ENCODE measurements at regions not wholly inside any gene's neighbourhood (a gene's known extent, or its start where the extent isn't known, plus 50 kb on each side); places are given as distances from the start of the nearest gene placed in this dataset.

DNA sequence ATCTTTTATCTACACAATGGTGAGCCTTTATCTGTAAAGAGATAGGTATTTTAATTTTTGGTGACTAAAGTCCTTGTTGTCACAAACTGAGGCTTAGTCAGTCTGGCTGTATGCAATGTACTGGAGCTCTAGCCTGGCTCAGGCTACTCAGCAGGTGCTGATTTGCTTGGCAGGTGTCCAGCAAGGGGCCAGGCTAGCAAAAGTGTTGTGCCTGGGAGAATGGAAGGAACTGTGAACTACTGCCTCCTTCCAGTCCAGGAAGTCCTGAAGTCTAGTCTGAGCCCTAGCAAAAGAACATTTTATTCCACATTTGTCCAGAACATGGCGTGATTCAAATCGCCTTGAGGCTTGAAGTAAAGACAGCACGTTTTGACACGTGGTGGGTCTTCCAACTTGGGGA, 260.5 kb downstream of the CCDC85A start:
- DNase-seq (ENCODE audit: low read depth): no peak

DNA sequence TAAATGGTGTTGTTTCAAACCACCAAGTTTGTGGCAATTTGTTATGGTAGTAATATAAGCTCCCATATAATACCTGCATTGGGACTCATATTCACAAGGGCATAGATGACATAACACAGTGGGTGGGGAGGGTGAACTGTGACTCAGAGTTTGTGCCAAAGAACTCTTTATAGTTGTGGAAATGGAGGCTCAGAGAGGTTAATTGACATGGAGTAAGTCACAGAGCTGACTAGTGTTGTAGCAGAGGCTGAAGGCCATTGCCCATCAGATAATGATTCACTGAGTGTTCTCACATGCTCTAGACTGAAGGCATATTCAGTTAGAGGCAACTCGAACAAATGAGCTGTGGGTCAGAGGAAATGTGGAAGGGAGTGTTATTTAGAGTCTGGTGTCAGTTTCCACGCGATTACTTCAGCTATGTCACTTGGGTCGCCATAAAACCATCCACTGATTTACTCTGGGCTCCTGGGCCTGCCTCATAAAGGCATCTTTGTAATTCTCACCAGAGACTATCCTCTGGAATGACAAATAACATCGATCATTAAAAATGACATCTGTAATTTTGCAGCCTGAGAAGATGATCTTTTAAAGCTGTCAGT, 264.7 kb downstream of the CCDC85A start:
- DNase-seq (ENCODE audit: low read depth): no peak

DNA sequence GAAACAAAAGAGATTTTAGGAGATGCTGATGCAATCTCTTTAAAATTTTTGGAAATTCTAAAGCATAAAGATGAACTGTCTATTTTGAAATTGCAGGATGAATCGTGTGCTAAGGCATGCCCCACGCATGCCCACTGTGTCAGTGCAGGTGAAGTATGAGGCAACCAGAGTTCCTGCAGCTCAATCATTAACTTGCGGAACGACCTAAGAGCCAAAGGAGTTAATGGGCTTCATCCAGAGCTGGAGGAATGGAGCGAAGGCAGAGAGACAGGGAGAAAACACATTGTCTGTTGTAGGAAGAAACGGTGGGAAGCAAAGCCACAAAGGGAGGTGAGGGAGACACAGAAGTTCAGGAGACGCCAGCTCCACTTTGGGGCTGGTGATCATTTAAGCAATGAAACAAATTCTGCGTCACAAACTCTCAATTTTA, 265.2 kb downstream of the CCDC85A start:
- no peak for DNase-seq (ENCODE audit: low read depth)

DNA sequence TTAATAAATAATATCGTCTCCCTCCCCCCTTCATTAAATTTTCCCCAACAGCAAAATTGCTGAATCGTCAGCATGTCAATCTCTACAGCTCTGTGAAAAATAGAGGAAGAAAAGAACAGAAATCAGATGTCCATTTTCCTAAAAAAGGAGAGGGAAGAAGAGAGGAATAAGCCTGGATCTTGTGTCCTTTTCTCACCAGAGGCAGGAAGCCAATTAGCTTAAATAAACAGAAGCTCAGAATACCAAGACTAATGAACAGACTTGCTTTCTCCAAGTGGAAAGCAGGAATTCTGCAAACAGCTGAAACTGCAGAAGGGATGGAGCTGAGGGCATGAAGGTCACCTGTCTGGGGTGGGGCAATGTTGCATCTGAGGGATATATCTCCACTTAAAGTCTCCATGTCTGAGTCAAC, 265.7 kb downstream of the CCDC85A start:
- DNase-seq (ENCODE audit: low read depth): no peak

DNA sequence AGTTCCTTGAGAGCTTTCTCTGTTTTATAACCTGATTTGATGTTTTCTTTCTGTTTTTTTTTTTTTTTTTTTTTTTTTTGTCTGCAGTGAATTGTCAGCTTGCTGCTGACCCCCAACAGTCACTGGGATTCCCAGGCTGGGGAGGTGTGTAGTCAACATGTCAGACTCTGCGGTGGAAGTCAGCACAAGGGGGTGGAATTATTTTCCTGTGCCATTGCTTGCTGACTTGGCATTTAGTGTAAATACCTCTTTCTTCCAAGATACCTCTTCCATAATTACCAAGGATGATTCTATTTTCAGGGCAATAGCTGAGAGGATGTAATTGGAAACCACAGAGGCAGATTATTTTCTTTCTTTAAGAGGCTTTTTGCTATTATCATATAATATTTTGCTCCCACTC, 266.3 kb downstream of the CCDC85A start:
- no peak for DNase-seq (ENCODE audit: low read depth)

DNA sequence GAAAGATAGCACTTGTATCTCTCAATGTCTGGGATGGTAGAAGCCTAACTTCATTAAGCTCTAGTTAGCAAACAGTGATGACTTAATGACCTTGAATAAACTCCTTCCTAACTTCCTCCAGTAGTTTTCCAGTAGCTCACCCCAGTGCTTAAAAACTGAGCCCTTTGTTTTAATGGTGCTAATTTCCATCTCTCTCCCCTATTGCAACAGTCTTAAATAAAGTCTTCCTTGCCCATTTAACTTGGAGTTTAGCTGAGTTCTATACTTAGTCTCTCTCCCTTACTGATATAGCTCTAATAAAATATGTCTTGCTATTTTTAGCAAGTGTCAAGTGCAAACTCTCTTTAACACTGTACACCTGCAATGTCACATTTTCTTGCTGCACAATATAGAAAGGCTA, 267.0 kb downstream of the CCDC85A start:
- no peak for DNase-seq (ENCODE audit: low read depth)

DNA sequence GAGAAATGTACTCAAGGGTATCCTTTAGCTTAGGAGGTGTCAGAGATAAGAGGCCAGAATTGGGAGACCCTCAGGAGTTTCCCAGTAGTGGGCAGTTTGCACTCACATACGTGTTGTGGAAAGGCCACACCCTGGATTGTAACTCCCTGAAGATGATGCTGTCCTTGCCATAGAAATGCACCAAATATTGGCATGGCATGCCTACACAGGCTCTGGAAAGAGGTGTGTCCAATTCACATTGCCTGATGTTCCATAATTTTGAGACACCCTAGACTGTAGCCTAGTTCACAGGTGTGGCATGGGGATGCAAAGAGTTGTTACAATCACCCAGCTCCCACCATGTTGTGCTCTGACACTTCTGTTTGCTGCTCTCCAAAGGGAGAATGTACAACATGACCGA, 271.9 kb downstream of the CCDC85A start:
- no peak for DNase-seq (ENCODE audit: low read depth)

DNA sequence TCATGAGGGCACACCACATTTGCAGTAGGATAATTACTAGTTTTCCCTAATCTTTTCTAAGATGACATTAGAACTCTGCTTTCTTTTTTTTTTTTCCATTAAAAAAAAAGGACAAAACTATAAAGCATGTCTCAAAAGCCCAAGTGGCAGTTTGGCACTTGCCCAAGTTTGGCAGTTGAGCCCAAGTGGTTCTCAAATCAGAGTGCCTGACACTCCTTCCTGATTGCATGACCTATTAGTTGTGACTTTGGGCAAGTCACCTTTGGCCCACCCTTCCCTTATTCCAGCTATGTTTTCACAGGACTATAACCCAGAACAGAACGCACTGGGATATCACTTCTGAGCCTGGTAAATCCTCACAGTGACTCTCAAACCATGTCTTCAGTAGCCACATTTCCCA, 273.0 kb downstream of the CCDC85A start:
- no peak for DNase-seq (ENCODE audit: low read depth)

DNA sequence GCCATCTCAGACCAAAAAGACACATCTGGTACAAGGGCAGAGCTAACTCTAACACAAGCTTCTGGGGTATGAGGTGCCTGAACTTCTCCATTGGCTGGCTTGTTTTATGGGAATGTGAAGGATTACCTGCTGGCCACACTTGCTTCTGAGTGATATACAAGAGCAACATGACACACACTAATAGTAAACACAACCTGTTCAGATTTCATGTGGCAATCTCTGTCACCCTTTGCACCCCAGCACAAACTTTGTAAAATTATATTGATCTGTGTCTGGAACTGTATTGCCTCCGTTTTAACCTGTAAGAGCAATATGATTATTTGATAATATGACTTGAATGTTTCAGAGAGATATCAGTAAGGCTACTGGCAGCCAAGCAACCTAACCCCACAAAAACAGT, 276.7 kb downstream of the CCDC85A start:
- DNase-seq (ENCODE audit: low read depth): no peak

DNA sequence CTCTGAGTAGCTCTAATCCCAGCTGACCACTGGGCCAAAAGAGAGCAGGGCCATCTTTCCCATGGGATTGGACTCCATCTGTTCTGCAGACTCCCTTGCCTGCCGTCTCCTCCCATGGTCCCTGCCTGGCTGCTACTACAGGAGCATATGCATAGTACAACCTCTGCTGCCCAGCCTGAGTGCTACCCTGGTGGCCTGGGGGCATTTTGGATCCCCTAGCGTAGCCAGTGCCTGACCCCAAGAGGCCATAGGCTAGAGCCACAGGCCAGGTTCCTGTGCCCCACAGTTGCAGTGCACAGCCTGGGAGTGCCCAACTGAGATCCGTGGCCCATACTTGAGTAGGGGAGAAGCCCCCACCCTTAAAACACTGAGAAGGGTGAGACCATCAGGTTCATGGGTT, 280.3 kb downstream of the CCDC85A start:
- no peak for DNase-seq (ENCODE audit: low read depth)

DNA sequence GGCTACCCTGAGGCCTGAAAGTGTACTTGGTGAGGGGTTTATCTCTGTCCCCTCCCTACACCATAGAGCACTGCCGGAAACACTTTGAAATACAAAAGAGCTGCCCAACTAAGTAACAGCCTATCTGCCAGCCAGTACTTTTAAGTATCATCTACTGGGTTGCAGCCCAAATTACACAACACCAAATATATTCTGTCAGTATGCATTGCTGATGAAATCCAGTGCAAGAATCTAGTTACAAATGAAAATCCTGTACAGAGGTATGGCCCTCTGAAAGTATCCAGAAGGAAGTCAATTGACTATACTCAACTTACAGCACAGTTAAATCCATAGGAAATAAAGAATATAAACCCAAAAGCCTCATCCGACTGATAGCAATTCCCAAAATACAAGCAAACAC, 280.8 kb downstream of the CCDC85A start:
- DNase-seq (ENCODE audit: low read depth): no peak

DNA sequence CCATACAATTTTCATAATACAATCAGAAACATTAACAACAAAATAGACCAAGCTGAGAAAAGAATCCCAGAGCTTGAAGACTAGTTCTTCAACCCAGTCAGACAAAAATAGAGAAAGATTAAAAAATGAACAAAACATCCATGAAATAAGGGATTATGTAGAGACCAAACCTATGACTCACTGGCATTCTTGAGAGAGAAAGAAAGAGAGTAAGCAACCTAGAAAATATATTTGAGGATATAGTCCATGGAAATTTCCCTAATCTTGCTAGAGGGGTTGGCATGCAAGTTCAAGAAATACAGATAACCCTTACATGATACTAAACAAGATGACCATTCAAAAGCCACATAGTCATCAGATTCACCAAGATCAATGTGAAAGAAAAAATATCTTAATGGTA, 281.7 kb downstream of the CCDC85A start:
- DNase-seq (ENCODE audit: low read depth): no peak

DNA sequence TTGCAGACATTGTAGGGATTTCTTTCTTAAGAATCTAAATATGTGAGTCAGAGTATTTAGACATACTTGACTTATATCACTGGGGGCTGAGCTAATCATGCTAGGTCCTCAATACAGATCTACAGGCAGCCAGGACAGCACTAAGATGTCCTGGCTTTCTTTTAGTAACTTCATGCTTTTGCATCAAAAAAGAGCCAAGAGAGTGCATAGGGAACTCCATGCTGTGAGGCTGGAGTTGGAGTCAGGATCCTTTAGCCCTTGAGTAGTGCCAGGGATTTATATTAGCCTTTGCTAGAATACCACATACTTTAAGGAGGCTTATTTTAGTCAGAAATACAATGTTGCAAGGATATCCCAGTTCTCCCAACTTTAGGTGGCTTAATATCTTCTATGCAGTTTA, 289.7 kb downstream of the CCDC85A start:
- DNase-seq (ENCODE audit: low read depth): no peak

DNA sequence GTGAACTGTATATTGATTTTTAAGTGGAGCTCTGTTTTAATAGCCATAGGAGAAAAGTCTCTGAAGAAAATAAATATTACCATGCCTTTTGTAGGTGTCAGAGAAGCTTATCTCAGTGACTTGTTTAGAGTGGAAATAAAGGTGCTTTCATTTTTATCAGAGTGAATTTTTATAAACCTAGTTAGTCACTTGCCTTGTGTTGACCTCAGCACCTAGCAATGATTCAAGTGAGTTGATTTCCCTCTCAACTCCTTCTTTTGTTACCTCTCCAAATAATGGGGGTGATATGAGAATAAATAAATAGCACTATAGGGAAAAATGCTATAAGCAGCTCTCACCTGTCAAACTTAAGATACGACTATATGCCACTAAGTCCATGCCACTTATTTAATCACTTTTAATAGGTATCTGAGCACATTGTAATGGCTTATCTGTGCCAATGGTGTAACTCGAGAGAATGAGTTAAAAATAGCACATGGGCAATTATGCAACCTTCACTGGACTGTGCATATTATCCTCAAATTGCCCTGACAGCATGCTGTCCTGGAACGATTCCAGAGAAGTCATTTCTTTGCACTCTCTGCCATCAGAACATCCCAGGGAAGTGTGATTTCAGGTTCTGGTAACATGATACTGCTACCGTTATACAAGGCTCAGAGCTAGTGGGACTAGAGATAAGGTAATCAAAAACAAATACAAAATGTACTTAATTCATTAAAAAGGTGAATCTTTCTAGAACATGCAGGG, 290.8 kb downstream of the CCDC85A start:
- DNase-seq (ENCODE audit: low read depth): no peak

DNA sequence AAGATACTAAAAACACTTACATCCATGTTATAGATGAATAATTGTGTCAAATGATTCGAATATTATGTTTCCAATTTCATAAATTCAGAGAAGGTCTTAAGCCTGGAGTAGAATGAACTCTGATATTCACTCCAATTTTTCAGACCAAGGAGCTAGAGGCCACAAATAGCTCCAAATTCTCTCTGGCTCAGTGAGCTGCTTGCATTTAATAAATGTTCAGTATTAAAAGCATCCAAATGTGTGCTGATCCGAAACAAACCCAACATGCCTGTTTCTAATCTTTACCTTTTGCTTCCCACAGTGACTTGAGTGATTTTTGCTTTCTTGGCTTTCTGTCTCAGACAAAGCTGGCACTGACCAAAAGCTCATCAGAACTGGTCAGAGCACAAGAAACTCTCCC, 291.4 kb downstream of the CCDC85A start:
- no peak for DNase-seq (ENCODE audit: low read depth)

DNA sequence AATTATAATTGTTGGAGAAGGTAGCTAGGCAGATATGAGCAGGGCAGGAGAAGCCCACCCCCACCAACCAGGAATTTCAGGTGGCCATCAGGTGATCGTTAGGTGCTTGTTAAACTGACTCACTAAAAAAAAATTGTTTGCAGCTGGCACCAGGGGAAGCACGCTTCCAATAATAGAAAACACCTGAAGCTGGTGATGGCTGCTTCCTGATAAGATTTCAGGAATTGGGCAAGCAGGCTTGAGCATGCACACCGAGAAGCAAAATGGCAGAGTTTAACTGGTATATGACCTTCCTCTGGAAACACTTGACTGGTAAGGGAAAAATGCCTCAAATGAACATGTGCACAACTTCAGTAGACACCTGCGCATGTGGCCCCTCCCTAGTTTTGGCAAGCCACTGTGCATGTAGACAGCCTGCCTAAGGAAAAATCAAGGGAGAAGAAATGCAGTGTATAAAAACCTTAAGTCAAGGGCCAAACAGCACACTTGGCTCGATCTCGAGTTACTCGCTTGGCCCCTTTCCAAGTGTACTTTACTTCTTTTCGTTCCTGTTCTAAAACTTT, 292.8 kb downstream of the CCDC85A start:
- DNase-seq (ENCODE audit: low read depth): no peak

DNA sequence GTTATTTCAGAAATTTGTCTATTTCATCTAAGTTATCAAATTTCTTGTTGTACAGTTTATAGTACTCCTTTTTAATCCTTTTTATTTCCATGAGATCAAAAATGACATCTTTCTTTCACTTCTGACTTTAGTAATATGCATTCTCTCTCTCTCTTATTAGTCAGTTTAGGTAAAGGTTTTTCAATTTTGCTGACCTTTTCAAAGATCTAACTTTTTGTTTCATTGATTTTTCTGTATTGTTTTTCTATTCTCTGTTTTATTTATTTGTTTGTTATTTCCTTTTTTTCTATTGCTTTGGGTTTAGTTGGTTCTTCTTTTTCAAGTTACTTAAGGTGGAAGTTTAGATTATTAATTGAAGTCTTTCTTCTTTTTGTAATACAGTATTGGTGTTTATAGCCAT, 294.2 kb downstream of the CCDC85A start:
- DNase-seq (ENCODE audit: low read depth): no peak

DNA sequence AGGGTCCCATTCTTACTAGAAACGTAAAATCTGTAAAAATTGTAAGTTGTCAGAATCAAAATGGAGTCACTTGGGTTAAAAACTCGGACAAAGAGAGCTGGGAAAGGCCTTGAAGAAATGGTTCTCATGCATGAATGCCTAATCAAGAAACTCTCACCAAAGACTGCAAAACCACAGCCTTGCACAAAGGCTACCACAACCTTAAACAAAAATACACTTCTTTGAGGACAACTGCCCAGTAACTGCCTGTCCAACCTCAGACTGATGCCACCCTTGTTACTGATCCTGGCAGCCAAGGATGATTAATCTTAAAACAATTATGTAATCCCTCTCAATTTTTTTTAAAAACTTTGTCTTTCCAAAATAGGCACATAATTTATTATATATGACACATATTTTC, 299.3 kb downstream of the CCDC85A start:
- DNase-seq (ENCODE audit: low read depth): no peak

DNA sequence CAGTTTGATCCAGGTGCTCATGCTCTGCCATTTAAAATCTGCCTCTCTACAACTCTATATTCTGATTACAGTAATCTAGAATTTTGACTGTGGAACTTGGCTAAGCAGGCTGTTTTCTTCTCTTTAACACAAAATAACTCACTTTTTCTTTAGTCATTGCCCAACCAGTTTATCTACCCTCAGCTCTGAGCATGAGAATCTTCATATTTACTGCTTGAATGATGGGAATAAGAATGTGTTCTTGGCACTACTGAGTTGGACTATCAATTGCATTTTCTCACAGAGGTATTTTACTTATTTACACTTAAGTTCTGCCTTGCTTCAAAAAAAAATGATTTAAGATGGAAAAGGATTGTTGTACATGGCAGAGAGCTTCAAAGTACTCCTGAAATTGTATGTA, 301.1 kb downstream of the CCDC85A start:
- no peak for DNase-seq (ENCODE audit: low read depth)

DNA sequence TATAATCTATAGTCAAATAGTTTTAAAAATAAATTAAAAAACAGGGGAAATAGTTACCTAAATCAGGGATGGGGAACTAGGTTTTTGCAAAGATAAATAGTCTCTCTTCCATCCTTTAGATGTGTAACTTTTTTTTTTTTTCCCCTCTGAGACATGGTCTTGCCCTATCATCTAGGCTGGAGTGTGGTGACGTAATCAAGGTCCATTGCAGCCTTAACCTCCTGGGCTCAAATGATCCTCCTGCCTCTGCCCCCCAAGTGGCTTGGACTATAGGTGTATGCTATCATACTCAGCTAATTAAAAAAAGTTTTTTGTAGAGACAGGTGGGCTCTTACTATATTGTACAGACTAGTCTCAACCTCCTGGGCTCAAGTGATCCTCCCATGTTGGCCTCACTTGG, 316.5 kb downstream of the CCDC85A start:
- no peak for DNase-seq (ENCODE audit: low read depth)

DNA sequence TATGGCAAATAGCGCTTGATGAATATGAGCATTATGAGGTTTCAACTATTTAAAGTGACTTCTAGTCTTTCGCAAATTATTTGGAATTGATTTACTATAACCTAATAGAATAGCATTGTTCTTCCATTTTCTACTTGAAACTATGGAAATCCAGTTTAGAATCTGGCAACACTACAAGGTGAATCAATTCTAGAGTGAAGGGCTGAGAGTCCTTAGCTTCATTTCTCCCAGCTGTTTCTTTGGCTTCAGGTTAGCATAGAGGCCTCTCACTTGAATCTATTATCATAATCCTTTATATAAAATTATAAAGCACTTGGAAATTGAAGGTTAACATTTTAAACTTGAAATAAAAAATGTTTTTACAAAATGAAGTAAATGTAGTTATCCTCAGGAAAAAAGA, 318.8 kb downstream of the CCDC85A start:
- no peak for DNase-seq (ENCODE audit: low read depth)

DNA sequence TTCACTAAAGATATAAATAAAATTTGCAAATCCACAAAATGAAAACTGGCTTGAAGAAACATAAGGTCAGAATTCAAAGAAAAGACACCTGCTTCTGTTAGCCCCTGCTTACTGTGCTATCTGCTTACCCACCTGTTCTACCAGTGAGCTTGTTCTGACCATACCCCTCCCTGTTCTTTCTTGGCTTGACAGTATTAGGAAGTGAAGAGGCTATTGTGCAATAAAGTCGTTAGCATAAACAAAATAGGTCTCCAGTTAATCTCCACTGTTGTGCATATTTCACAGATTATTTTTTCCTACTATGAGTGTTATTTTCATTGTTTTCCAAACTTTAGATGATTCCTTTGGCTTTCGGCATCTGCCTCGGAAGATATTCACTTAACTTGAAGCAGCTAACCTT, 322.1 kb downstream of the CCDC85A start:
- no peak for DNase-seq (ENCODE audit: low read depth)

DNA sequence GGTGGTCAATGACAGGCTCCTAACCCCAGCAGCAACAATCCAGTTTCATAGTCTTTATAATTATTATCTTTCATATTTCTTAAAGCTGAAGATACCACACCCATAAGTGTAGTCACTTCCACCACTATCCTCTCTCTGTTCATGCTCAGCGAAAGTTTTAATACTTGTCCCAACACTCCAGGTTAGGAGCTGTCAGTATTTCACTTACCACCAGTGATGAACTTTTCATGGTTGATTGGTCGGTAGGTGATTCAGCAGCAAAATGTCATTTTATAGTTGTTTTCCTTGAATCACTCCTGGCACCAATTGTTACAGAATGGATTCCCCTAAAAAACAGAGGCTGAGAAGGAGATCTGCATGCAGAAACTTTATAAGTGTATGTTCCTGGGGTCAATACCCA, 324.9 kb downstream of the CCDC85A start:
- no peak for DNase-seq (ENCODE audit: low read depth)

DNA sequence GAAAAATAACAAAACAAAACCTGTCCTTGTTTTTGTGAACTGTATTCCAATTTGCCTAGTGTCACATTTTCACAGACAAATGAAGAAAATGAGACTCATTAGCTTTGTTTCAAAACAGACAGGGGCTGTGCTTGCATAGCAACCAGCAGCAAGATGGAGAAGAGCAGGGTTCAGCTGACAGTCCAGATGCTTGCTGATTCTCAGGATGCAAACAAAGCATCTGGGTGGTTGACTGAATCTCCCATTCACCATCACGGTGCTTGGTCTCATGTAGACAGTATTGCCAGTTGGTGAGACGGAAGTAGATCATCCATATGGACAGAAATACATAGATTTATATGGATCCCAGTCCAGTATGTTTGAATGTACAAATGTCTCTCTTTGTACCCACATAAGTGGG, 326.8 kb downstream of the CCDC85A start:
- no peak for DNase-seq (ENCODE audit: low read depth)

All from activated T-cell treated with anti-CD3 and anti-CD28 coated beads for 1 hour (primary cell).